ENCODE measurements at regions not wholly inside any gene's neighbourhood (a gene's known extent, or its start where the extent isn't known, plus 50 kb on each side); places are given as distances from the start of the nearest gene placed in this dataset.

- H3K27me3 ChIP-seq (ENCODE audit: control insufficient read depth, insufficient read depth): no peaks in the 10 kb centered on the region
- no peak for ATAC-seq
- intact Hi-C loops (cut with DNase I): no loop called here
- no peaks in the 10 kb centered on the region for H3K4me1 ChIP-seq (ENCODE audit: control insufficient read depth, insufficient read depth, low read length)
- no peaks in the 10 kb centered on the region for H3K9me3 ChIP-seq (ENCODE audit: control insufficient read depth, low read length)
- H3K27ac ChIP-seq (ENCODE audit: low read length): no peak overlapping the region
- no peak overlapping the region for H3K4me3 ChIP-seq (ENCODE audit: low read length)
- WGBS: 86% methylated on average over 1 of the region's 1 CpG
- DNase-seq: no peak
These were observed 73.2 kb upstream of the ANXA10 start for GRCh38 chr4:168019019-168019651.

- Histone ChIP-seq H3K4me1 (ENCODE audit: control insufficient read depth, insufficient read depth, low read length) (no peaks in the 10 kb centered on the region), H3K27me3 (ENCODE audit: control insufficient read depth, insufficient read depth) (no peaks in the 10 kb centered on the region), H3K4me3 (ENCODE audit: low read length) (no peak overlapping the region), H3K9me3 (ENCODE audit: control insufficient read depth, low read length) (no peaks in the 10 kb centered on the region), H3K27ac (ENCODE audit: low read length) (no peak overlapping the region)
- WGBS: 90% methylated on average over 2 of the region's 2 CpGs
- DNase-seq (no peak), ATAC-seq (no peak)
- intact Hi-C loops (cut with DNase I): no loop called here
These were observed 72.4 kb upstream of the ANXA10 start for GRCh38 chr4:168019921-168020320.

GRCh38 chr4:168021666-168022065 is 70.7 kb upstream of the ANXA10 start:
- WGBS: 27% methylated on average over 1 of the region's 1 CpG

GRCh38 chr4:168028568-168028967 is 63.8 kb upstream of the ANXA10 start:
- Histone ChIP-seq H3K27me3 (ENCODE audit: control insufficient read depth, insufficient read depth) (no peaks in the 10 kb centered on the region), H3K4me3 (ENCODE audit: low read length) (no peak overlapping the region), H3K4me1 (ENCODE audit: control insufficient read depth, insufficient read depth, low read length) (no peaks in the 10 kb centered on the region), H3K27ac (ENCODE audit: low read length) (no peak overlapping the region), H3K9me3 (ENCODE audit: control insufficient read depth, low read length) (no peaks in the 10 kb centered on the region)
- no peak for ATAC-seq
- 85% methylated on average over 2 of the region's 2 CpGs for WGBS
- DNase-seq: no peak
- intact Hi-C loops (cut with DNase I): no loop called here

More at GRCh38 chr4:168021666-168022065, 70.7 kb upstream of the ANXA10 start:
- no peak for ATAC-seq
- intact Hi-C loops (cut with DNase I): no loop called here
- Histone ChIP-seq H3K4me3 (ENCODE audit: low read length) (no peak overlapping the region), H3K27me3 (ENCODE audit: control insufficient read depth, insufficient read depth) (no peaks in the 10 kb centered on the region), H3K9me3 (ENCODE audit: control insufficient read depth, low read length) (no peaks in the 10 kb centered on the region), H3K4me1 (ENCODE audit: control insufficient read depth, insufficient read depth, low read length) (no peaks in the 10 kb centered on the region), H3K27ac (ENCODE audit: low read length) (no peak overlapping the region)
- DNase-seq: no peak

GRCh38 chr4:168028970-168029597 is 63.3 kb upstream of the ANXA10 start:
- intact Hi-C loops (cut with DNase I): no loop called here
- H3K4me1 ChIP-seq (ENCODE audit: control insufficient read depth, insufficient read depth, low read length): no peaks in the 10 kb centered on the region
- no peak overlapping the region for H3K27ac ChIP-seq (ENCODE audit: low read length)
- WGBS: 76% methylated on average over 5 of the region's 5 CpGs
- H3K27me3 ChIP-seq (ENCODE audit: control insufficient read depth, insufficient read depth): no peaks in the 10 kb centered on the region
- DNase-seq: no peak
- H3K9me3 ChIP-seq (ENCODE audit: control insufficient read depth, low read length): no peaks in the 10 kb centered on the region
- H3K4me3 ChIP-seq (ENCODE audit: low read length): no peak overlapping the region
- no peak for ATAC-seq

- Histone ChIP-seq H3K27me3 (ENCODE audit: control insufficient read depth, insufficient read depth) (no peaks in the 10 kb centered on the region), H3K4me3 (ENCODE audit: low read length) (no peak overlapping the region), H3K4me1 (ENCODE audit: control insufficient read depth, insufficient read depth, low read length) (no peaks in the 10 kb centered on the region), H3K9me3 (ENCODE audit: control insufficient read depth, low read length) (no peaks in the 10 kb centered on the region), H3K27ac (ENCODE audit: low read length) (no peak overlapping the region)
- WGBS: 84% methylated on average over 2 of the region's 2 CpGs
- ATAC-seq: no peak
- DNase-seq: no peak
- intact Hi-C loops (cut with DNase I): no loop called here
These were observed 54.7 kb upstream of the ANXA10 start for GRCh38 chr4:168037676-168038075.

GRCh38 chr4:168039593-168039992 is 52.7 kb upstream of the ANXA10 start:
- H3K27me3 ChIP-seq (ENCODE audit: control insufficient read depth, insufficient read depth): no peaks in the 10 kb centered on the region
- 70% methylated on average over 1 of the region's 1 CpG for WGBS
- intact Hi-C loops (cut with DNase I): no loop called here
- H3K4me1 ChIP-seq (ENCODE audit: control insufficient read depth, insufficient read depth, low read length): no peaks in the 10 kb centered on the region
- H3K9me3 ChIP-seq (ENCODE audit: control insufficient read depth, low read length): no peaks in the 10 kb centered on the region
- DNase-seq: no peak
- H3K4me3 ChIP-seq (ENCODE audit: low read length): no peak overlapping the region
- no peak for ATAC-seq
- no peak overlapping the region for H3K27ac ChIP-seq (ENCODE audit: low read length)

Measured in right cardiac atrium (tissue), 5 donors.